DMS 273 (cell line): ENCODE measurements at regions not wholly inside any gene's neighbourhood (a gene's known extent, or its start where the extent isn't known, plus 50 kb on each side); places are given as distances from the start of the nearest gene placed in this dataset.

ENCODE experiments used
- DNase-seq: peaks from one replicate; lab custom pipeline; 2025; ENCODE audit not compliant: unreplicated experiment; lab: John Stamatoyannopoulos, UW

DNA sequence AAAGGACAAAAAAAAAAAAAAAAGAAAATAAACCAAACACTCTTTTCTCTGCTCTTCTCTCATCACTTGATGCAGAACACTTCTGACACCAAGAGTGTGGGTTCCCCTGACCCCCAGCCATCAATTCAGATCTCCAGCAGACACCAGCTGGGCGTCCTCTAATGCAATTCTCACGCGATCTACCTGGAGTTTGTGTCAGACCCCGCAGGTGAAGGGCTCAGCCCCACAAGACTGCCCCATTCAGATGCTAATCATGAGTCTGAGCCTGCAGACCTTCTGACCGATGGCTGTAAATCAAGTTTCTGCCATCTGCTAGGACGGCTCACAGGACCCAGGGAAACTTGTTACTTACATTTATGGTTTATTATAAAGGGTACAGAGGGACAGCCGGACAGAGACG lies 133.6 kb upstream of the C1orf174 start:
- DNase-seq: no peak

DNA sequence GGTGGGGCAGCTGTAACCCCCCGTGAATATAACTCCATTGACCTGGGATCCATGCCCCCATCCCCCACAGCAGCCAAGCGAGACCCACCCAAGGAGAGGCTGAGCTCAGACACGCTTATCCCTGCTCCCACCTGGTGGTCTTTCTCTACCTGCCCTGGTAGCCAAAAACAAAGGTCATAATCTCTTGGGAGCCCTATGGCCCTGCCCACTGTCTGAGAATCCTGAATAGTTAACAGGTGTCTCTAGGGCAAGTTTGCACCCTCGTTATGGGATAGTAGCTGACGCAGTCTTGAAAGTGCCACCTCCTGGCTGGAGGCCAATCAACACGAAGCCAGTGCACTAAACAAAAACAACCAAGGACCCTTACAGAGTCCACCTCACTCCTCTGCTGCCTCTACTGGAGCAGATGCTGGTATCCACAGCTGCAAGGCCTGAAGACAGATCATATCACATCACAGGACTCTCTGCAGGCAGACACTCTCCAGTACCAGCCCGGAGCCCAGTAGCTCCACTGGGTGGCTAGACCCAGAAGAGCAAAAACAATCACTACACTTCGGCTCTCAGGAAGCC lies 134.3 kb upstream of the C1orf174 start:
- DNase-seq: no peak

- no peak for DNase-seq
Observed at GRCh38 chr1:4044967-4045366, 144.9 kb upstream of the C1orf174 start.

- no peak for DNase-seq
Observed at GRCh38 chr1:4045397-4046010, 145.4 kb upstream of the C1orf174 start.

DNA sequence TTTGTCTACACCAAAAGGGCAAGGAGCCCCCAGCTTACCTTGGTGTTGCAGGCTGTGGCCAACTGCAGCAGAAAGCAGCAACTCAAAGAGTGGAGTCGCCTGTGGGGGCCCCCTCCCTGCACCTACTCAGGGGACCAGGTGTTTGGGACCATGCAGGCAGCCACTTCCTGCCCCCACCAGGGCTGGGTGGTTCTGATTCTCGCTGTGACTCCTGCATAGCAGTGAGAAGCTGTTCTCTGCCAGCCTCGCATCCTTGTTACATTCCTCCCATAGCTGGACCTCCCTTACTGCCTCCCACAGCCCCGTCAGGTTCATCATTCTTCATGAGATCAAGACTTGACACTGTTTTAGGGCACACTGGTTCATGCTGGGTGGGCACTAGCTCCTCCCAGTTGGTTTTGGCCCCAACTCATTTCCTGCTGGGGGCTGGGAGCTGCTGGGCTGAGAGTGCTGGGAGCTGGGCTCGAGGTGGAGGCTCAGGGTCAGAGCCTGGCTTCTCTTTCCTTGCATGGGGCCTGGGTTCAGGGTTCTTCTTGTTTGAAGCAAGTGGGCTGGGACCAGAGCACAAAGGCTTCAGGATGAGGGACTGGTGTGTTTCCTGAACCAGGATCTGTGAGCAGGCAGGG lies 146.9 kb upstream of the C1orf174 start:
- DNase-seq: no peak

- no peak for DNase-seq
Observed at GRCh38 chr1:4047666-4048065, 147.6 kb upstream of the C1orf174 start.

GRCh38 chr1:4048076-4048475 lies 148.0 kb upstream of the C1orf174 start:
- peak; percentile 70 for DNase-seq

DNA sequence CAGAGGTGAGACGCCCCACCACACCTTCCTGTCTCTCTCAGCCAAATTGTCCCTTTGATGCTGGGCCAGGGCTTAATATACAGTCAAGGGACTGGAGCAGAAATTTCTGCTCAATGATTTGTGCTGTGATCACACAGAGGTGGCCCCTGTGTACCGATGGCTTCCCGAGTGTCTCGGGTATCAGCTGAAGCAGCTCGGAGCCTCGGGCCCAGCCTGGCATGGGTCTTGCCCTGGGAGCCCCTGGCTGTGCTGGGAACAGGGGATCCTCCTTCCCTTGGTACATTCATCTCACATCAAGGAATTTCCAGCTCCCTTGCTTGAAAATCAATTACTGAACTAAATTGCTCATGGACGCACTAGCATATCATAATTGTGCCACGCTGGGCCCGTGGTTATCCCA lies 148.8 kb upstream of the C1orf174 start:
- DNase-seq: no peak

- DNase-seq: no peak
Observed at GRCh38 chr1:4050998-4051397, 150.9 kb upstream of the C1orf174 start.

DNA sequence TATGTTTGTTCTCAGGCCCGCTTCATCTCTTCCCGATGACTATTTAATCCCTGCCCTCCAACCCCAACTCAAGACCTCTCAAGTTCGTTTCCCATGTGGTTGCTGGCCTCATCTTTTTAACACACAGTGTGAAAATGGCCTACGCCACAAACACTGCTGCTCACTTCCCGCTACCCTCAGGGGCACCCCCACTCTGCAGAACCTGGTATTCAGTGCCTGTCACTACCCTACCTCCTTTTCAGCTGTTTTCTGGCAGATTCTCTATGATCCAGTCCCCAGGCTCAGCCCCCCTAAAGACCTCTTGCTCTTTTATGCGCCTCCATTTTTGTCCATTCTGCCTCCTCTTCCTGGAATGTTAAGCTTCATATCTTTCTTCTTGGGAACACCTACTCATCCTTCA lies 152.6 kb upstream of the C1orf174 start:
- no peak for DNase-seq

- no peak for DNase-seq
Observed at GRCh38 chr1:4053160-4053748, 153.2 kb upstream of the C1orf174 start.

DNA sequence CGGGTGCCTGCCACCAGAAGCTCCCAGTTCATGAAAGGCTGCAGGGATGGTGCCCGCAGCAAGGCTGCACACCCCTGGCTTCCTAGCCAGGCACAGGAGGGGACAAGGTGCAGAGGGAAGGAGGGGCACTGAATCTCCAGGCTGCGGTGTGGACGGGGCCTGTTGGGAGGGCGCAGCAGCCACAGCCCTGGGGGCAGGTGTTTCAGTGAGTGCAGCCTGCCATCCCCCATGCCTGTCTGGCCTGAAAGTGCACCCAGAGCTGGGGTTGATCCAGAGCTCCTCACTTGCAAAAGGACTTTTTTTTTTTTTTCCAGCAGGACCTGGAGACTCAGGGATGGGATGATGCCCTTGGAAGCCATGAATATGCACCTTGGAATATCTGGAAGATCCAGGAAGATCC lies 153.7 kb upstream of the C1orf174 start:
- DNase-seq: no peak

DNA sequence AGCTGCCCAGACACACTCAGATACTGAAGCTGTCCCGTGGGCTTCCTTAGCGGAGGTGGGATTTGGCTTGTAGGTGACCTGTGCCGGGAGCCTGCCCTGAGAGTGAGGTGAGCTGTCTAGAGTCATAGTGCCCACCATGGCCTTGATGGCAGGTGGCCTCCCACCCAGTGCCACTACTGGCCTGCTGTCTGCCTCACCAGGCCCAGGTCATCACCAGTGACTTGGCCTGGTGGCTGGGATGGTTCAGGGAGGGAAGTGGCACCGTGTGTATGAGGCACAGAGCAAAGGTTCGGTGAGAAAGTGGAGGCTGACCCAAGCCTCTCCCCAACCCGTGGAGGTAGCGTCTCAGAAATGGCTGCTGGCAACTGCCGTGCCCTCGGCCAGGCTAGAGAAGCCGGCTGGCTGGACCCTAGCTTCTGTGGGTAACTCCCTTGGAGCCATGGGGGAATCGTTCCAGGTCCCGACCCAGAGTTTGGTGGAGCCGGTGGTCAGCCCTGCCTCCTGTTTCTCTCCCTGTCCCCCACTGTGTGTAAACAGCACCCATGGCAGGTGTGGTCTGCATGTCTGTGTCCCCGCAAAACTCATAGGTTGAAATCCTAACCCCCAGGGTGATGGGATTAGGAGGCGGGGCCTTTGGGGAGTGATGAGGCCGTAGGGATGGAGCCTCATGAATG lies 155.4 kb upstream of the C1orf174 start:
- no peak for DNase-seq

DNA sequence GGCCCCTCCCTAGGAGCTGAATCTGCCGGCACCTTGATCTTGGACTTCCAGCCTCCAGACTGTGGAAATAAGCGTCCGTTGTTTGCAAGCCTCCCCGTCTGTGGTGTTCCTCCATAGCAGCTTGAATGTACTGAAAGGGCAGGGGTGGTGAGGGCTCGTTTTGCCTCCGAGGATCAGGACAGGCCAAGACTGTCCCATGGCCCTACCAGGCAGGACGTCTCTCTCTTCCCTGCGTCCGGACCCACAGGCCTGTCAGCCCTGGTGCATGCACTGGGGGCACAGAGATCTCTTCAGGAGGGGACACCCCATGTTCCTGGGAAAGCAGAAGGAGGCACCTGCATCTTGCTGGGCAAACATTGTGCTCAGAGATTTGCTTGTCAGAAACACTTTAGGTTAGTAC lies 156.3 kb upstream of the C1orf174 start:
- DNase-seq: no peak

DNA sequence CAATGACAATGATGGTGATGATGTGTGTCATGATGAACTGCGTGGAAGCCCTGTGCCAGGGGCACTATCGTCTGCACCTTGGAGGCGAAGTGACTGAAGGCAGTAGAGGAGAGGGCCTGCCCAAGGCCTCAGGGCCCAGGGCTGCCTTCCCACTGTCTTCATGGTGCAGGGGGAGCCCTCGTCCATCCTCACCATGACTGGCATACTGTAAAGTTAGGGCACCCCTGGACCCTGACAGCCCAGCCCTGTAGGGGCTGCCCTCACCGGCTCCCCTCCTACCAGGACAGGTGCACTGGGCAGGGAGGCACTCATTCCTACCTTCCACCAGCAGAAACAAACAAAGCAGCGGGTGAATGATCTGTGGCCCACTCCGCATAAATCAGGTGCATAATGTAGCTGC lies 156.9 kb upstream of the C1orf174 start:
- no peak for DNase-seq

GRCh38 chr1:4057603-4058002 lies 157.5 kb upstream of the C1orf174 start:
- no peak for DNase-seq

- DNase-seq: no peak
Observed at GRCh38 chr1:4058122-4058521, 158.1 kb upstream of the C1orf174 start.

- no peak for DNase-seq
Observed at GRCh38 chr1:4058706-4059105, 158.6 kb upstream of the C1orf174 start.

- DNase-seq: no peak
Observed at GRCh38 chr1:4059270-4059669, 159.2 kb upstream of the C1orf174 start.

GRCh38 chr1:4060850-4061249 lies 160.8 kb upstream of the C1orf174 start:
- DNase-seq: peak; percentile 41

DNA sequence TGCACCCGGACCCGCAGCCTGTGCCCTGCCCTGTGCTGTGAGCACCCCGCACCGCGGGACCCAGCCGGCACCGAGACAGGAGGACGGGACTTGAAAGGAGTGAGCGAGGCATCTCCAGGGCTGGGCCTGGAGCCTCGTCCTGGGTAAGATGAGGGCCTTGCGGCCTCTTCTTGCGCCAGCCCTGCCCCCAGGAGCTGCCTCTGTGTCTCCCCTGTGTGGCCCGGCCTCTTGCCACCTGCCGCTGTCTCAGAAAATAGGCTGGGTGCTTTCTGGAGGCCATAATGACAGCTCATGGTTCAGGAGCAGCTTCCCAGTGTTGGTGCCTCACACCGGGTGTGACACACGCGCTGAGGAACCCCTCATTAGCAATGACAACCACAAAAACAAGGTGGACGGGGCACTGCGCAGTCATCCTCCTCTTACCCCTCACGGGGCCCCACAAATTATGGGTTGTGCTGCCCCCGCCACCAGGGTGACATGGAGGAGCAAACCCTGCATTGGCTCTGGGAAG lies 161.5 kb upstream of the C1orf174 start:
- no peak for DNase-seq

- no peak for DNase-seq
Observed at GRCh38 chr1:4062041-4062440, 162.0 kb upstream of the C1orf174 start.
